OCI-LY7 (cell line): ENCODE measurements at regions not wholly inside any gene's neighbourhood (a gene's known extent, or its start where the extent isn't known, plus 50 kb on each side); places are given as distances from the start of the nearest gene placed in this dataset.

Source experiments
- EZH2phosphoT487 ChIP-seq: fragments of 200-600 bp; sonication (generic); IDR thresholded peaks from 2 replicates; pipeline ENCODE4 v1.6.1; 2018; ENCODE audit warnings: low read depth, borderline replicate concordance, mild to moderate bottlenecking, mixed run types, antibody characterized with exemption, low read length, moderate library complexity, mixed read lengths
- TF ChIP-seq, protein P1 (sequence below): fragments of 200-600 bp; sonication (generic); conservative IDR thresholded peaks from 2 replicates; pipeline ENCODE4 v1.5.1; 2014; ENCODE audit warnings: mild to moderate bottlenecking, antibody characterized with exemption, low read length, moderate library complexity, mixed read lengths

DNA sequence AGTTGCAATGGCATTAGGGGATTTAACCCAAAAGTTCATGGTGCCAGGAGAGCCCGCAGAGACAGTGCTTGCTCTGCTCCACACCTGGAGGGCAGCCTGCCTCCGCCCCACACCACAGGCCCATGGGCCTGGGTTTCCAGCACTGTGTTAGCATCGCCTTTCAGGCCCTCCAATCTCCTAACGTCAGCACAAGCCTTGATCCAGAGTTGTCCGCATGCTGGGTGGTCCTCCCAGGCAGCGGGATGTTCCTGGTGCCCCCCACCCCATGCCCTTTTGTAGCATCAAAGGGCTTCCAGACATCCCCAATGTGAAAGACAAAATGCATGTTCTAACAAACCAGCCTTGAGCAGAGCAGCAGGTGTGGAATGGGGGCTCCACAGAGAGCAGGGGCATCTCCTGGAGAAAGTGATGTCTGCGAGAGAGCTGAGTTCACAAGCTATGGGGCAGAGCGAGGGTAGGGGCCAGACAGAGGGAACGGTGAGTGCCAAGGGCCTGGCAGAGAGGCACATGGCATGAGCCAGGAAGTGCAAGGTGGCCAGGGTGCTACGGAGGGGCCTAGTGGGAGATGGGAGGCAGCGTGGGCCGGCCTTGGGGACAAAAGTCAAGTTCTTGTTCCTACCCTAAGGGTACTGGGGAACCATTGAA lies 119.2 kb downstream of the CYP26B1 start:
- TF ChIP-seq, protein P1, sequence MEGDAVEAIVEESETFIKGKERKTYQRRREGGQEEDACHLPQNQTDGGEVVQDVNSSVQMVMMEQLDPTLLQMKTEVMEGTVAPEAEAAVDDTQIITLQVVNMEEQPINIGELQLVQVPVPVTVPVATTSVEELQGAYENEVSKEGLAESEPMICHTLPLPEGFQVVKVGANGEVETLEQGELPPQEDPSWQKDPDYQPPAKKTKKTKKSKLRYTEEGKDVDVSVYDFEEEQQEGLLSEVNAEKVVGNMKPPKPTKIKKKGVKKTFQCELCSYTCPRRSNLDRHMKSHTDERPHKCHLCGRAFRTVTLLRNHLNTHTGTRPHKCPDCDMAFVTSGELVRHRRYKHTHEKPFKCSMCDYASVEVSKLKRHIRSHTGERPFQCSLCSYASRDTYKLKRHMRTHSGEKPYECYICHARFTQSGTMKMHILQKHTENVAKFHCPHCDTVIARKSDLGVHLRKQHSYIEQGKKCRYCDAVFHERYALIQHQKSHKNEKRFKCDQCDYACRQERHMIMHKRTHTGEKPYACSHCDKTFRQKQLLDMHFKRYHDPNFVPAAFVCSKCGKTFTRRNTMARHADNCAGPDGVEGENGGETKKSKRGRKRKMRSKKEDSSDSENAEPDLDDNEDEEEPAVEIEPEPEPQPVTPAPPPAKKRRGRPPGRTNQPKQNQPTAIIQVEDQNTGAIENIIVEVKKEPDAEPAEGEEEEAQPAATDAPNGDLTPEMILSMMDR: no peak
- no peak for TF ChIP-seq EZH2phosphoT487
